ENCODE measurements at regions not wholly inside any gene's neighbourhood (a gene's known extent, or its start where the extent isn't known, plus 50 kb on each side); places are given as distances from the start of the nearest gene placed in this dataset.

DNA sequence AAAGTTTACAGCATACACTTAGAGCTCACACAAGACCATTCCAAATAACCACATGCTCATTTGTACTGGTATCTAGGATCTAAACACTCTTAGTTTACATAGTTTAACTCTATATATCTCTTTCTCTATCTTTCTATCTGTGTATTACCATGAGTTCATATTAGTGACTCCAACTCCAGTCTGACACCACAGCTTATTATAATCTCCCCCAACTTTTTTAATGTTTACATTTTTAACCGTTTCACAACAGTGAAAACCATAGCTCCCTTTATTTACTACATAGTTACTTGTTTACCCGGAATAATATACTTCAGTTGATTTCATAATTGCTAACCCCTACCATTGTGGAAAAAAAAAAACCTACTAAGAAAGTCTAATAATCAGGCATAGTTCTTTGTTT is 362.4 kb upstream of the RGS17 start:
- Histone ChIP-seq H3K27ac (no peak overlapping the region), H3K9me3 (no peaks in the 10 kb centered on the region), H3K27me3 (no peaks in the 10 kb centered on the region), H3K36me3 (no peaks in the 10 kb centered on the region), H3K4me1 (no peaks in the 10 kb centered on the region), H3K4me3 (no peak overlapping the region)
- ATAC-seq (ENCODE audit: low FRiP score in 2 of 2) (no peak), DNase-seq (no peak)
- TF ChIP-seq, protein P1, sequence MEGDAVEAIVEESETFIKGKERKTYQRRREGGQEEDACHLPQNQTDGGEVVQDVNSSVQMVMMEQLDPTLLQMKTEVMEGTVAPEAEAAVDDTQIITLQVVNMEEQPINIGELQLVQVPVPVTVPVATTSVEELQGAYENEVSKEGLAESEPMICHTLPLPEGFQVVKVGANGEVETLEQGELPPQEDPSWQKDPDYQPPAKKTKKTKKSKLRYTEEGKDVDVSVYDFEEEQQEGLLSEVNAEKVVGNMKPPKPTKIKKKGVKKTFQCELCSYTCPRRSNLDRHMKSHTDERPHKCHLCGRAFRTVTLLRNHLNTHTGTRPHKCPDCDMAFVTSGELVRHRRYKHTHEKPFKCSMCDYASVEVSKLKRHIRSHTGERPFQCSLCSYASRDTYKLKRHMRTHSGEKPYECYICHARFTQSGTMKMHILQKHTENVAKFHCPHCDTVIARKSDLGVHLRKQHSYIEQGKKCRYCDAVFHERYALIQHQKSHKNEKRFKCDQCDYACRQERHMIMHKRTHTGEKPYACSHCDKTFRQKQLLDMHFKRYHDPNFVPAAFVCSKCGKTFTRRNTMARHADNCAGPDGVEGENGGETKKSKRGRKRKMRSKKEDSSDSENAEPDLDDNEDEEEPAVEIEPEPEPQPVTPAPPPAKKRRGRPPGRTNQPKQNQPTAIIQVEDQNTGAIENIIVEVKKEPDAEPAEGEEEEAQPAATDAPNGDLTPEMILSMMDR (IDR thresholded peaks at IDR 0.05) = no peak
- TF ChIP-seq POLR2AphosphoS5 (IDR thresholded peaks at IDR 0.05) (no peak), POLR2A (IDR thresholded peaks at IDR 0.05) (no peak), EP300 (IDR thresholded peaks at IDR 0.05) (no peak)
- 73 to 76% methylated on average over 2 of the region's 2 CpGs for WGBS, 2 donors

DNA sequence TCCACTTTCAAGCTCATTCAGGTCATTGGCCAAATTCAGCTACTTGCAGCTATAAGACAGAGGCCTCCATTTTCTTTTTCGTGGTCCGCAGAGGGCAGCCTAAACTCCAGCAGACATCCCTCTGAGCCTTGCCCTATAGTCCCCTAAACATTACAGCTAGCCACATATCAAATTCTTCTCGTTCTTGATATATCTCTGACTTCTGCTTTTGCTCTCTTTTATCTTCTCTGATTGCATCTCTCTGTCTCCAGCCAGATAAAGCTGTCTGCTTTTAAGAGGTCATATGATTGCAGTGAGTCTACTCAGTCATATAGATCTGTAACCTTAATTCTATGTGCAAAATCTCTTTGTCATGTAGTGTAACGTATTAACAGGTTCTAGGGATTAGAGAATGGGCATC is 358.4 kb upstream of the RGS17 start:
- H3K4me1 ChIP-seq = no peaks in the 10 kb centered on the region
- no peaks in the 10 kb centered on the region for H3K27me3 ChIP-seq
- H3K9me3 ChIP-seq = peaks cover 0 to 3% (median 0%) of the 10 kb centered on the region in 4 donors
- H3K36me3 ChIP-seq = no peaks in the 10 kb centered on the region
- no peak for ATAC-seq (ENCODE audit: low FRiP score in 2 of 2)
- H3K27ac ChIP-seq = no peak overlapping the region
- no peak for TF ChIP-seq POLR2A (IDR thresholded peaks at IDR 0.05)
- no peak for TF ChIP-seq POLR2AphosphoS5 (IDR thresholded peaks at IDR 0.05)
- no peak for DNase-seq
- 83 to 85% methylated on average over 4 of the region's 4 CpGs for WGBS, 2 donors
- no peak overlapping the region for H3K4me3 ChIP-seq

DNA sequence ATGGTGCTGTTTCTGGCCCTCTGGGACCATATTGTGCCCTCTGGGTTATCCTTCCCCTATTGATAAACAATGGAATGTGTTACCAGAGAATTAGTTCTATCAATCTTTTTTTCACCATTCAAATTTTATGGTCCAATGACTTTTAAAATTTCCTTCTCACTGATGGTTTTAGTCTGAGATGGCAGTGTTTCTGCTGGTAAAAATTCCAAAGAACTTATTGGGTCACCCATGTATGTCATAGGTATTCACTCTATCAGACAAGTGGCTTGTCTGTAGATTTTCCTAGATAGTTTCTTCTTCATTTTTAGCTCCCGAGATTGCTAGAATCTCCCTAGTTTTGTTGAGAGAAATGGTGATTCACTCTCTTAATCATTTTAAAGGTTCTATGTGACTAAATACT is 357.2 kb upstream of the RGS17 start:
- Histone ChIP-seq H3K36me3 (no peaks in the 10 kb centered on the region), H3K27ac (no peak overlapping the region), H3K27me3 (no peaks in the 10 kb centered on the region), H3K4me1 (no peaks in the 10 kb centered on the region), H3K9me3 (peaks cover 0 to 3% (median 0%) of the 10 kb centered on the region in 4 donors), H3K4me3 (no peak overlapping the region)
- WGBS, 2 donors = 93 to 100% methylated on average over 1 of the region's 1 CpG
- ATAC-seq (ENCODE audit: low FRiP score in 2 of 2) (no peak), DNase-seq (no peak)
- TF ChIP-seq EP300 (IDR thresholded peaks at IDR 0.05) = no peak
- TF ChIP-seq, protein P1 (IDR thresholded peaks at IDR 0.05) = no peak
- no peak for TF ChIP-seq POLR2A (IDR thresholded peaks at IDR 0.05)
- TF ChIP-seq POLR2AphosphoS5 (IDR thresholded peaks at IDR 0.05) = no peak

DNA sequence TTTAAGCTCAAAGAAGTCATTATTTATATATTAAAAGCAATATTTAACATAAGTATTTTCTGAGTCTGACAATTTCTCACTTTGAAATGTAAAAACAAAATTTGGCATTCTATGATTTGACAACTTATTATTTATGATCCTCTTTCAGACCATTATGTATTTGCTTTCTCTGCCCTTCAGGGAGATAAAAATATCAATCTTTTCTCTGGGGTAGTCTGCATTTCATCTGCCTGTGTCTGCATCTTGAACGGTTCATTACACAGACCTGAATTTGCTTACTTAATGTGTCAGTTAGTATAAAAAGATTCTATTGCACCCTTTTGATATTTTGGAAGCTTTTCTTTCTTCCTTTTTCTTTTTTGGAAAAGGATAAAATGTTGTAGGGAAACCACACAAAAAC is 354.0 kb upstream of the RGS17 start:
- no peak overlapping the region for H3K27ac ChIP-seq
- 51 to 69% methylated on average over 1 of the region's 1 CpG for WGBS, 2 donors
- ATAC-seq (ENCODE audit: low FRiP score in 2 of 2) (no peak), DNase-seq (no peak)
- no peaks in the 10 kb centered on the region for H3K4me1 ChIP-seq
- no peak overlapping the region for H3K4me3 ChIP-seq
- TF ChIP-seq, protein P1 (IDR thresholded peaks at IDR 0.05) = no peak
- TF ChIP-seq POLR2AphosphoS5 (IDR thresholded peaks at IDR 0.05) (no peak), EP300 (IDR thresholded peaks at IDR 0.05) (no peak), POLR2A (IDR thresholded peaks at IDR 0.05) (no peak)
- peaks cover 0 to 3% (median 0%) of the 10 kb centered on the region in 4 donors for H3K9me3 ChIP-seq
- no peaks in the 10 kb centered on the region for H3K36me3 ChIP-seq
- H3K27me3 ChIP-seq = no peaks in the 10 kb centered on the region

DNA sequence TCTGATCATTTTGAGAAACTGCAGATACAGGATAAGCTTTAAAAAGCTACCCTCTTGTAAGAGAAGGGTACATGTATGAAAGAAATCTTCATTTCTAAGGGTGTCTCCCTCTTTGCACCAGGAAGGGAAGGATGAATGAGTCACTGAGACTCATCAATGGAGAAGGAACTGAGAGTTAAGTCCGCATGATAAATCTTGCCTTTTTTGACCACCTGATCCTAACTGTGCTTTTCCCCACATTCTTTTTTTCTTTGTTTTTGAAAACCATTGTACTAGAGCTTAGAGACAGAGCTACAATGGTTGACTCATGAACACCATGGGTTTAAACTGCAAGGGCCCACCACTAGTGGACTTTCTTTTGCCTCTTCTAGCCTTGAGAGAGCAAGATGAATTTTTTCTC is 353.0 kb upstream of the RGS17 start:
- 94 to 95% methylated on average over 1 of the region's 1 CpG for WGBS, 2 donors
- TF ChIP-seq POLR2A (IDR thresholded peaks at IDR 0.05) (no peak), POLR2AphosphoS5 (IDR thresholded peaks at IDR 0.05) (no peak), EP300 (IDR thresholded peaks at IDR 0.05) (no peak)
- TF ChIP-seq, protein P1 (IDR thresholded peaks at IDR 0.05) = no peak
- Histone ChIP-seq H3K36me3 (no peaks in the 10 kb centered on the region), H3K9me3 (peaks cover 0 to 3% (median 0%) of the 10 kb centered on the region in 4 donors), H3K27ac (no peak overlapping the region), H3K4me1 (no peaks in the 10 kb centered on the region), H3K4me3 (no peak overlapping the region), H3K27me3 (no peaks in the 10 kb centered on the region)
- DNase-seq (no peak), ATAC-seq (ENCODE audit: low FRiP score in 2 of 2) (no peak)
